Stomach (tissue), 4 donors: ENCODE measurements at regions not wholly inside any gene's neighbourhood (a gene's known extent, or its start where the extent isn't known, plus 50 kb on each side); places are given as distances from the start of the nearest gene placed in this dataset.

Source experiments
- CTCF ChIP-seq, 7 experiments: fragments of 450-650 bp in 4 of 7; fragments of 200-600 bp in 3 of 7; sonication (generic) in 3 of 7; IDR thresholded peaks; one replicate each; pipeline ENCODE4 v1.5.1; 2016 to 2019; ENCODE audit warnings: antibody characterized with exemption in 7 of 7, control low read depth in 2 of 7, mild to moderate bottlenecking in 1 of 7
- POLR2A ChIP-seq, 4 donors: fragments of 450-650 bp; IDR thresholded peaks; one replicate each; pipeline ENCODE4 v1.6.1; 2016; ENCODE audit warnings: antibody characterized with exemption in 4 of 4, control low read depth in 2 of 4, mild to moderate bottlenecking in 1 of 4, moderate library complexity in 1 of 4

- TF ChIP-seq CTCF (IDR thresholded peaks at IDR 0.05) (no peak), POLR2A (IDR thresholded peaks at IDR 0.05) (no peak)
Observed at GRCh38 chr12:25853316-25854095, 105.0 kb upstream of the RASSF8 start.
